Hepatic stellate cell (primary cell): ENCODE measurements at regions not wholly inside any gene's neighbourhood (a gene's known extent, or its start where the extent isn't known, plus 50 kb on each side); places are given as distances from the start of the nearest gene placed in this dataset.
"Not testable (repeated sequence)": the region's sequence is repeated elsewhere in the genome, so short reads cannot be mapped to it uniquely, and the experiment has no call there.

Experiments
- DNase-seq: peaks from one replicate; pipeline ENCODE4 v3.0.0; 2011; ENCODE audit warnings: low spot score

- DNase-seq, result no peak
Observed at GRCh38 chr4:59727745-59728144, 1472.4 kb upstream of the ADGRL3 start.

DNA sequence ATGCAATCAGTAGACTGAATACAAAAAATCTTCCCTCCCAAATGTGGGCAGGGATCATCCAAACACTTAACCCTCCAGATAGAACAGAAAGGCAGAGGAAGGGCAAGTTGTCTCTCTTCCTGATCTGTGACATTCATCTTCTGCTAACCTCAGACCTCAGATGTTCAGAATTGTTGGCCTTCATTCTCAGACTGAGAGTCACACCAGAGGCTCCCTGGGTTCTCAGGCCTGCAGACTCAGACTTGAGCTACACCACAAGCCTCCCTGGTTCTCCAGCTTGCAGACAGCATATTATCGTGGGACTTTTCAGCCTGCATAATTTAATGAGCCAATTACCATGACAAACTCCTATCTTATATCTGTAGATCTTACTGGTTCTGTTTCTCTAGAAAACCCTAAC is 1471.6 kb upstream of the ADGRL3 start:
- DNase-seq, result no peak

DNA sequence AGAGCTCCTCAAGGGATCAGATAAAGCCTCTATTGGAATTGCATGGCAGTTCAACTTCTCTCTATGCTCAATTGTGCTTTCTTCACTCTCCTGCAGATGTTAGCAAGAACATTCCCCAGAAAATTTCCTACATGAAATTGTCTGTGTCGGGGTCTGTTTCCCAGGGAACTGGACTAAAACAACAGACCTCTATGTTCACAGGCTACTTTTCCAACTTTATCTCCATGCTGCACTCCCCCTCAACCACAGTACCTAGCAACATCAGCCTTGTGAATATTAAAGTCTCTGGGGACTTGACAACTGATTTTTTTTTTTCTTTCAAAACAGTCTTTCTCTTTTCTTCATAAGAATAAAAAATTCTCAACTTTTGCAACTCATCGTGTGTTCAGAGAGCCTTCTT is 1470.8 kb upstream of the ADGRL3 start:
- DNase-seq, result no peak

GRCh38 chr4:59748433-59748832 is 1451.7 kb upstream of the ADGRL3 start:
- DNase-seq, result no peak

GRCh38 chr4:59759082-59759825 is 1440.9 kb upstream of the ADGRL3 start:
- DNase-seq, result no peak

DNA sequence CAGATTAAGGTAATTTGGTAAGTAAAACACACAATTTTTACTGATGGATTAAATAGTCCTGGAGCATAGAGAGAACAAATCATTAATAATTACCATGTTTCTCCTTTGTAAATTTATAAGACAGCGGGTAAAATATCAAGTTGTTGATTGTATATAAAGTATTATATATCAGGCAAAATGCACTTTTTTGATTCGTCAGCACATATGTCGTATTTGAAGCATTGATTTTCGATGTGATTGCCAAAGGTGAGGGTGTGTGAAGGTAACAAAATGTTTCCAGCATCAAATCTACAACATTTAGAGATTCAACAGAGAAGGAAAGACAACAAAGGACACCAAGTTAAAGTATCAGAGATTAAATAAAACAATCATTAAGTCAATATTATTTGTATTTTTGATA is 1437.8 kb upstream of the ADGRL3 start:
- no peak for DNase-seq

DNA sequence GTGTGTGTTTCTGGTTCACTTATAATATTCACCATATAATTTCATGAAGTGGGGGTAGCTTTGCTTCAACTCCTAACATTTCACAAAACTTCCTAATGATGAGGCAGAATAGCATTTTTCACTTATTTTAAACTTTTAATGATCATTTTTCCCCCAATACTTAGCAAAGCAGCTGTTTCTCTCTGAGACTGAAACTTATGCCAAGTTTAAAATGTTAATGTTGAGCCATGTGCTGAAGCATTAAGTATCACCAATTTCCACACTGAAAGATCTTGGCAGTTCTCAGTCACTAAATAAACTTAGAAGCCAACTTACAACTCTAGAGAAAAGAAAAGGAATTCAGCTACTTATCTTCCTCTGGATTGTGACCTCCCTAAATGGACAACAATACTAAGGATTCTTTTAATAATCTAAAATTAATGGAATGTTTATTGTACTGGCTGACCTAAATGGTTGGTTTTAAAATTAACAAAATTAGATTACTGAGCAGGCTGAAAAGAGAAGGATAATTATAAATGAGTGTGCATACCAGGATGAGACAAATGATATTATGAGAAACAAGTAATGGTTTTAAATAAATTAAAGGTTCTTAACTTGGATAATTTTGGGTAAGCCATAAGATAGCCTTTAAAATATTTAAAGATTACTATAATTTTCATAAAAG is 1429.4 kb upstream of the ADGRL3 start:
- DNase-seq, result no peak

DNA sequence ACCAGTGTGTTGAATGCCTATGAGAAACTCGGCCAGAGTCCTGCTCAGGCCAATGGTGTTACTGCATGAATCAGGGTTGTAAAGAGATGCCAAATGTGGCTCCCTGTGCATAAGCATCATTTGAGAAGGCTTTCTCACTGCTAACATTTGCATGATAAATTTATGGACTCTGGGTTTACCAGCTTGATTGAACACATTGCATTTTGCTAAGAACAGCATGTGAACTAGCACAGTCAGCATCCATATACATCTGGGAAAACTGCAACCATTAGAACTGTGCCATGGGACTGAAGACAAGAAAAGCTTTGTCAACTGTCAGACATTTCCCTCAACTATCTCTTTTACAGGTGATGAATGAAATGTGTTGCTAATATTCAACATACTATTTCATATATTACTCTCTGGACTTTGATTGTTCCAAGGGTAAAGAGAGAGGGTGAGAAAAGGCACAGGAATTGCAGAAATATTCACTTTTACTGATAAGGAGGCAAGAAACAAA is 1427.4 kb upstream of the ADGRL3 start:
- DNase-seq, result no peak

- DNase-seq, result not testable (repeated sequence)
Observed at GRCh38 chr4:59780271-59780670, 1419.9 kb upstream of the ADGRL3 start.

DNA sequence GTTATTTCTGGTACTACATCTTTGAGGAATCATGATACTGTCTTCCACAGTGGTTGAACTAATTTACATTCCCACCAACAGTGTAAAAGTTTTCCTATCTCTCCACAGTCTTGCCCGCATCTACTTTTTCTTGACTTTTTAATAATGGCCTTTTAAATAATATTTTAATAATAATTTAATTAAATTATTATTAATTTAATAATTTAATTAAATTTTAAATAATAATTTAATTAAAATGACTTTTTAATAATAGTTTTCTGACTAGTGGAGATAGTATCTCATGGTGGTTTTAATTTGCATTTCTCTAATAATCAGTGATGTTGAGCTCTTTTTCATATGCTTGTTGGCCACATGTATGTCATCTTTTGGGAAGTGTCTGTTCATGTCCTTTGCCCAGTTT is 1395.0 kb upstream of the ADGRL3 start:
- DNase-seq, result no peak

GRCh38 chr4:59814402-59815010 is 1385.6 kb upstream of the ADGRL3 start:
- DNase-seq, result no peak

- DNase-seq, result no peak
Observed at GRCh38 chr4:59818656-59819055, 1381.5 kb upstream of the ADGRL3 start.

DNA sequence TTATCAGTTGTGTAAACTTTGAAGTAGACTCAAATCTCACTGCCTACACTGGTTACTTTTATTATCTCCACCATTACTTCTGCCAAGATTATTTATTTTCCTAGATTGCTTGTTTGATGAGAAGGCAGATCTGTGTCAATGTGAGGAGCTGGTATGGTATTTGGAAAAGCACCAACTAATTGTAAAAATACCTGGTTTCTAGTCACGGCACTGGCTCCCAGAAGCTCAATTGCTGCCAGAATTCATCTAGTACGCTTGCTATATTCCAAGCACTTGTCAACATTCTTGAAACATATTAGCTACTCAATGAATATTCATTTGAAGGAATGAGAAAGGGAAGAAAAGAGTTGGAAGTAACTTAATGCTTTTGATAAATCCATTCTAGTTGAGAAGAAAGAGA is 1376.8 kb upstream of the ADGRL3 start:
- DNase-seq, result no peak

DNA sequence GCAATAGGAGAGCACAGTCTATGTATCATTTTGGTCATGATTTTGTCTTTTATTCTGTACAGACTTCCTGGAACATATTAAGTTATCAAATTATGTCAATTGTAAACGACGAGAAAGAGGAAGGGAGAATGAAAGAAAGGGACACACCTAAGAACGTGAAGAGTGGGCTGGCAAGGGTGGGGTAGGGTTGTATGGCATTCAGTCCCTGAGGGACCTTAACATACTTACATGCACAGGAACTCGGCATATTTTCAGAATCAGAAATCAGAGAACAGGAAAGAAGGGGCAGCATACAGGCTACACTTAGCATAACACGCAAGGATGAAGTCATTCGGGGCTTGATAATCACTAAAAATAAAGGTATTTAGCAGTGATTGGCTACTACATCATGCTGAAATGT is 1375.0 kb upstream of the ADGRL3 start:
- DNase-seq, result no peak

DNA sequence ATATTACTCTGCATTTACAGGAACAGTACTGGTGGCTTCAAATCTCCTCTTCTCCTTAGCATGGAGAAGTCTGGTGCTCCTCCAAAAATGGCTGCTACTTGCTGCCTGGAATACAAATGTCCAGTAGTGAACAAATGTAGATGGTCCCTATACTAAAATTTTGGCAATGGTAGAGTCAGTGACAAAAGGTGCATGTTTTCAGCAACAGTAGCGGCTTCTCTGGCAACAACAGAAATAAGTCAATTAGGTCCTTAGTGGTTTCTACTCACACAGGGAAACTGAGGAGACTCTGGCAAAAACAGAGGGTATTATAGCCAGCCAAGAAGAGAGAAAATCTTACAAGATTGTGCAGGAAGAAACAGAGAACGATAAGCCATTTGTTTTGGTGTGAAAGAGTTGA is 1368.4 kb upstream of the ADGRL3 start:
- DNase-seq, result no peak

DNA sequence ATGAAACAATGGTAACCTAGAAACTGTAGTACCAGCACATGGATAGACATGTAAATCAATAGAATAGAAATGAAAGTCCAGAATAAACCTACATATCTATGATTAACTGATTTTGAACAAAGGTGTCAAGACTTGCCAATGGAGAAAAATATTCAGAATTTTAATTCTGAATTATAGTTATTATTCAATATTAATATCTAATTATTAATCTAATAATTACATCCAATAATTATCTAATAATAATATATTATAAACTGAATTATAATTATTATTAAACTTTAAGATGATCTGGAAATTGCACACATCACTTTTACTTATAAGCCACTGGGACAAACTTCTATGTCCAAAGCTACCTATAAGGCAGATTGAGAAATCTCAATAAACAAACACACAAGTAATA is 1365.2 kb upstream of the ADGRL3 start:
- DNase-seq, result no peak

DNA sequence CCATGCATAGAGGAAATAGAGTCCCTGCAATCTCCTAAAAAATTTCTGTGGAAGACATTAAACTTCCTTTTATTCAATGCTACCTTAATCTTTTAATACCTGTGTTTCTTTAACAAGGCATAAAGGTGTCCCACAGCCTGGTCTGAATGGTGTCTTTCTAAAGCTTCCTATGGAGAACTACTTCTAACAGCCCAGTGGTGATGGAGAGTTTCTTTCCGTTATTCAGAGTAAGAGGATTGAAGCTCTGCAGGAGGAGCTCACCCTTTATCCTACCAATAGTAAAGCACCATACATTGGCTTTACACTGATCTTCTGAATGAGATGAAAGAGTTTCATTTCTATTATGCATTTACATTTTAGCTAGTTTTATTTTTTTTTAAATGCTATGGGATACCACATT is 1362.4 kb upstream of the ADGRL3 start:
- DNase-seq, result no peak

GRCh38 chr4:59838236-59838635 is 1361.9 kb upstream of the ADGRL3 start:
- no peak for DNase-seq

GRCh38 chr4:59841698-59842097 is 1358.4 kb upstream of the ADGRL3 start:
- DNase-seq, result no peak

DNA sequence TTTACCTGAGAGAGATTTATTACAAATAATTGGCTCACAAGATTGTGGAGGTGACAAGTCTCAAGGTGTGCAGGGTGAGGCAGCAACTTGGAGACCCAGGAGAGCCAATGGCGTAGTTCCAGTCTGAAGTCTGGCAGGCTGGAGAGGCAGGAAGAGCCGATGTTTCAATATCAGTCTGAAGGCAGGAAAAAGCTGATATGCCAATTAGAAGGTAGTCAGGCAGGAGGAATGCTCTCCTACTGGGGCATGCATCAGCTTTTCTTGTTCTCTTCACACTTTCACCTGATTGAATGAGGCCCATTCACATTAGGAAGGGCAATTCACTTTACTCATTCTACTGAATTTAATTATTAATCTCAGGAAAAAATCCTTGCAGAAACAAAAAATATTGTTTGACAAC is 1351.7 kb upstream of the ADGRL3 start:
- DNase-seq, result no peak

DNA sequence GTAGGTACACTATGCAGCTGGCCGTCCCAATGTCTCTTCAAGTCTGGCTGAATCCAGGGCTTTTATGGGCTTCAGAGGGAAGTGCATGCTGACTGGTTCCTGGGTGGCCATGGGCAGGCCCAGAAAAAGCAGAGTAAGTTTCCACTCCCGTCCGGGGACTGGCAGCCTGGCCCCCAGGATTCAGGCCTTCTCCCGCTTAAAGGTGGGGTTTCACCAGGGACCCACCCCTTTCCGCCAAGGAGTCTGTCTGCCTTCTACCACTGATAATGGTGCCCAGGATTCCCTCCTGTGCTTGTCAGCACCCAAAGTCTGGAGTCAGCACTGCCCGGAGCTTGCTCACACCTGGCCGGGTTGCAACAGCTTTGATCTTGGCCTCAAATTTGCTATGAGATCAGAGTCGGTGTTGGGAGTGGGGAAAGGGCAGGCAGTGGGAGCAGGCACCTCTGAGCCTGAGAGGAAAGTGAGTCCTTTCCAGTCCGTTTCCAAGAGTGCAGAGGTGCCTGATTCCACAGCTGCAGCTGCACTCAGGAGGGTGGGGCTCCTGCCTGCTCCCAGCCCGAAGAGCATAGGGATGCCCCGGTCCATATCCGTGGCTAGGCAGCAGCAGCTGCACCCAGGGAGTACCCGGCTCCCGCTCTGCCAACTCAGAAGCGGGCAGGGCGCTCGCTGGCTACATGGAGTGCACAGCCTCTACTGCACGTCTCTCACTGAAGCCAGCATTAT is 1344.3 kb upstream of the ADGRL3 start:
- no peak for DNase-seq

GRCh38 chr4:59869056-59869455 is 1331.1 kb upstream of the ADGRL3 start:
- no peak for DNase-seq

- no peak for DNase-seq
Observed at GRCh38 chr4:59869559-59869958, 1330.6 kb upstream of the ADGRL3 start.
